ENCODE measurements at regions not wholly inside any gene's neighbourhood (a gene's known extent, or its start where the extent isn't known, plus 50 kb on each side); places are given as distances from the start of the nearest gene placed in this dataset.

DNA sequence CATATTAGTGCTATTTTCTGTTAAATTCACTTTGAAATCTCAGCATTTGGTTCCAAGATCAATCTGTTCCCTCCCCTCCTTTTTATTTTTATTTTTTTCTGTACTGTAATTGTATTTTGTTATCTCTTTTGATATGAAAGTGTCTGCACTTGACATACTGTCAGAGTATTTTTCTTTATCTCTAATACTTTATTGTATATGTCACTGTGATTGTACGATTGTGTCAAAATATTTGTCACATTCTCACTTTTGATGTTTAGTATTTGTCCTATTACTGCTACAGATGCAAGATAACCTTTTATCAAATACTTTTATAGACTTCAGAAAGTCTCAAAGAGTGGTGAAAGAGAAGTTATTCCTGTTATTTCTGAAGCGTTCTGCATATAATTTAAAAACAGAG, 323.5 kb downstream of the JRKL start:
- Histone ChIP-seq H3K9me3 (no peaks in the 10 kb centered on the region), H3K4me3 (no peak overlapping the region), H3K4me1 (no peaks in the 10 kb centered on the region), H3K36me3 (no peaks in the 10 kb centered on the region), H3K27ac (no peak overlapping the region), H3K27me3 (replicated peaks in 1 of 7) (no peaks in the 10 kb centered on the region)
- WGBS, 5 donors, result 55 to 85% (median 77%) methylated on average over 2 of the region's 2 CpGs
- intact Hi-C loops (cut with DNase I; ENCODE audit: low total_unique reads), result no loop called here
- TF ChIP-seq, protein P1, sequence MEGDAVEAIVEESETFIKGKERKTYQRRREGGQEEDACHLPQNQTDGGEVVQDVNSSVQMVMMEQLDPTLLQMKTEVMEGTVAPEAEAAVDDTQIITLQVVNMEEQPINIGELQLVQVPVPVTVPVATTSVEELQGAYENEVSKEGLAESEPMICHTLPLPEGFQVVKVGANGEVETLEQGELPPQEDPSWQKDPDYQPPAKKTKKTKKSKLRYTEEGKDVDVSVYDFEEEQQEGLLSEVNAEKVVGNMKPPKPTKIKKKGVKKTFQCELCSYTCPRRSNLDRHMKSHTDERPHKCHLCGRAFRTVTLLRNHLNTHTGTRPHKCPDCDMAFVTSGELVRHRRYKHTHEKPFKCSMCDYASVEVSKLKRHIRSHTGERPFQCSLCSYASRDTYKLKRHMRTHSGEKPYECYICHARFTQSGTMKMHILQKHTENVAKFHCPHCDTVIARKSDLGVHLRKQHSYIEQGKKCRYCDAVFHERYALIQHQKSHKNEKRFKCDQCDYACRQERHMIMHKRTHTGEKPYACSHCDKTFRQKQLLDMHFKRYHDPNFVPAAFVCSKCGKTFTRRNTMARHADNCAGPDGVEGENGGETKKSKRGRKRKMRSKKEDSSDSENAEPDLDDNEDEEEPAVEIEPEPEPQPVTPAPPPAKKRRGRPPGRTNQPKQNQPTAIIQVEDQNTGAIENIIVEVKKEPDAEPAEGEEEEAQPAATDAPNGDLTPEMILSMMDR (IDR thresholded peaks at IDR 0.05 in 8 of 11, conservative IDR thresholded peaks at IDR 0.05 in 3 of 11), result no peak
- TF ChIP-seq POLR2AphosphoS5 (IDR thresholded peaks at IDR 0.05), result no peak
- no peak for TF ChIP-seq POLR2A (IDR thresholded peaks at IDR 0.05)
- DNase-seq, result no peak

DNA sequence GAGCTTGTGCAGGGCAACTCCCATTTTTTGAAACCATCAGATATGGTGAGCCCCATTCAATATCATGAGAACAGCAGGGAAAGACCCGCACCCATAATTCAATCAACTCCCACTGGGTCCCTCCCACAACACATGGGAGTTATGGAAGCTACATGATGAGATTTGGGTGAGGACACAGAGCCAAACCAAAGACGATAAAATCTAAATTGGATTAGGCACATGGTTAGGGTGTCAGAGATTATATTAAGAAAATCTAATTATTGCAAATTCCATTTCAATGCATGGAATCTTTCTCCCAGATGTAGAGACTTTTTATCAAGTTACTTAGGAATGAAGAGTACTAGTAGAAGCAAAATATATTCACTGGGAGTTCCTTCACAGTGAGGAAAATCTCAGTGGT, 324.9 kb downstream of the JRKL start:
- DNase-seq, result no peak
- intact Hi-C loops (cut with DNase I; ENCODE audit: low total_unique reads), result no loop called here
- TF ChIP-seq POLR2AphosphoS5 (IDR thresholded peaks at IDR 0.05) (no peak), POLR2A (IDR thresholded peaks at IDR 0.05) (no peak)
- TF ChIP-seq, protein P1 (IDR thresholded peaks at IDR 0.05 in 8 of 11, conservative IDR thresholded peaks at IDR 0.05 in 3 of 11), result no peak
- H3K27ac ChIP-seq, result no peak overlapping the region
- H3K27me3 ChIP-seq (replicated peaks in 1 of 7), result no peaks in the 10 kb centered on the region
- no peaks in the 10 kb centered on the region for H3K9me3 ChIP-seq
- WGBS, 5 donors, result 84 to 92% (median 88%) methylated on average over 2 of the region's 2 CpGs
- H3K4me3 ChIP-seq, result no peak overlapping the region
- no peaks in the 10 kb centered on the region for H3K36me3 ChIP-seq
- H3K4me1 ChIP-seq, result no peaks in the 10 kb centered on the region

DNA sequence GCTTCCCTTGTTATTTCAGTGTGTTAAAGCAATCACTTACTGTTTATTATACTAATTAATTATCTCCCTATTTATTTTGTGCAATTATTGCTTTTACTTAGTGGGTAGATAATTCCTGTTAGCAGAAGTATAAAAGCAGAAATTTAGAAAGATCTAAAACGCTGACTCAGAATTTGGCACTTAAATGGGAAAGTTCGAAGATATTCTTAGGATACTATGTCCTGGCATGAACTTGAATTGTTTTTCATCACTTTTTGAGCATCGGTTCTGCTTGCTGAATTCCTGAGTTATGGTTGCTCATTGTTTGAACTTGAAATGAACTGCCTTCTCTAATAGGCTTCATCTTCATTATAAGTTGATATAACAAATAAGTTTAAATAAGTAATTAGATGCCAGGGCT, 325.4 kb downstream of the JRKL start:
- 57 to 72% (median 66%) methylated on average over 3 of the region's 3 CpGs for whole genome bisulfite sequencing, 5 donors
- no peaks in the 10 kb centered on the region for H3K27me3 ChIP-seq (replicated peaks in 1 of 7)
- H3K4me3 ChIP-seq, result no peak overlapping the region
- intact Hi-C loops (cut with DNase I; ENCODE audit: low total_unique reads), result no loop called here
- TF ChIP-seq POLR2A (IDR thresholded peaks at IDR 0.05) (no peak), POLR2AphosphoS5 (IDR thresholded peaks at IDR 0.05) (no peak)
- TF ChIP-seq, protein P1 (IDR thresholded peaks at IDR 0.05 in 8 of 11, conservative IDR thresholded peaks at IDR 0.05 in 3 of 11), result no peak
- DNase-seq, result no peak
- no peaks in the 10 kb centered on the region for H3K36me3 ChIP-seq
- H3K9me3 ChIP-seq, result no peaks in the 10 kb centered on the region
- H3K4me1 ChIP-seq, result no peaks in the 10 kb centered on the region
- no peak overlapping the region for H3K27ac ChIP-seq

DNA sequence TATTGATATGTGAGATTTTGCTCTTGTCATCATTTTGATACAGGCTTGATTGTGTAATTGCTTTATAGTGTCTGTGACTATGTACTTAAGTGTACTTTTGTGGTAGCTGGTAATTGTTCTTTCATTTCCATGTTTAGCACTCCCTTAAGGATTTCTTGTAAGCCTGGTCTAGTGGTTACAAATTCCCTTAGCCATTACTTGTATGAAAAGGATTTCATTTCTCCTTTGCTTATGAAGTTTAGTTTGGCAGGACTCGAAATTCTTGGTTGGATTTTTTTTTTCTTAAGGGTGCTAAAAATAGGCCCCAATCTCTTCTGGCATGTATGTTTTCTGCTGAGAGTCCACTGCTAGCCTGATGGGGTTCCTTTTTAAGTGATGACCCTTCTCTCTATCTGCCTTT, 346.8 kb downstream of the JRKL start:
- Histone ChIP-seq H3K4me1 (no peaks in the 10 kb centered on the region), H3K27ac (no peak overlapping the region), H3K36me3 (no peaks in the 10 kb centered on the region), H3K4me3 (no peak overlapping the region), H3K27me3 (replicated peaks in 1 of 7) (no peaks in the 10 kb centered on the region), H3K9me3 (peaks cover 0 to 4% (median 0%) of the 10 kb centered on the region in 8 donors)
- 30 to 71% (median 57%) methylated on average over 1 of the region's 1 CpG for WGBS, 5 donors
- intact Hi-C loops (cut with DNase I; ENCODE audit: low total_unique reads), result no loop called here
- TF ChIP-seq POLR2A (IDR thresholded peaks at IDR 0.05) (no peak), POLR2AphosphoS5 (IDR thresholded peaks at IDR 0.05) (no peak)
- TF ChIP-seq, protein P1 (IDR thresholded peaks at IDR 0.05 in 8 of 11, conservative IDR thresholded peaks at IDR 0.05 in 3 of 11), result no peak
- no peak for DNase-seq
